A673 (cell line): ENCODE measurements at regions not wholly inside any gene's neighbourhood (a gene's known extent, or its start where the extent isn't known, plus 50 kb on each side); places are given as distances from the start of the nearest gene placed in this dataset.

Source experiments
- EZH2 ChIP-seq: fragments of 200-600 bp; sonication (generic); IDR thresholded peaks from 2 replicates; pipeline ENCODE4 v1.6.1; 2017; ENCODE audit warnings: borderline replicate concordance, low read depth, mild to moderate bottlenecking, mixed read lengths, antibody characterized with exemption, low read length; ENCODE audit not compliant: poor library complexity, severe bottlenecking
- TF ChIP-seq, protein P1 (sequence below): fragments of 300-800, 200-600 bp; sonication (generic); conservative IDR thresholded peaks from 2 replicates; pipeline ENCODE4 v1.5.1; 2017; ENCODE audit warnings: low read depth, mild to moderate bottlenecking, antibody characterized with exemption, low read length, moderate library complexity, mixed read lengths

- TF ChIP-seq, protein P1, sequence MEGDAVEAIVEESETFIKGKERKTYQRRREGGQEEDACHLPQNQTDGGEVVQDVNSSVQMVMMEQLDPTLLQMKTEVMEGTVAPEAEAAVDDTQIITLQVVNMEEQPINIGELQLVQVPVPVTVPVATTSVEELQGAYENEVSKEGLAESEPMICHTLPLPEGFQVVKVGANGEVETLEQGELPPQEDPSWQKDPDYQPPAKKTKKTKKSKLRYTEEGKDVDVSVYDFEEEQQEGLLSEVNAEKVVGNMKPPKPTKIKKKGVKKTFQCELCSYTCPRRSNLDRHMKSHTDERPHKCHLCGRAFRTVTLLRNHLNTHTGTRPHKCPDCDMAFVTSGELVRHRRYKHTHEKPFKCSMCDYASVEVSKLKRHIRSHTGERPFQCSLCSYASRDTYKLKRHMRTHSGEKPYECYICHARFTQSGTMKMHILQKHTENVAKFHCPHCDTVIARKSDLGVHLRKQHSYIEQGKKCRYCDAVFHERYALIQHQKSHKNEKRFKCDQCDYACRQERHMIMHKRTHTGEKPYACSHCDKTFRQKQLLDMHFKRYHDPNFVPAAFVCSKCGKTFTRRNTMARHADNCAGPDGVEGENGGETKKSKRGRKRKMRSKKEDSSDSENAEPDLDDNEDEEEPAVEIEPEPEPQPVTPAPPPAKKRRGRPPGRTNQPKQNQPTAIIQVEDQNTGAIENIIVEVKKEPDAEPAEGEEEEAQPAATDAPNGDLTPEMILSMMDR: no peak
- TF ChIP-seq EZH2: no peak
Measured at GRCh38 chr10:30705101-30705624, 75.6 kb upstream of the LYZL2 start.
